B cell (primary cell): ENCODE measurements at regions not wholly inside any gene's neighbourhood (a gene's known extent, or its start where the extent isn't known, plus 50 kb on each side); places are given as distances from the start of the nearest gene placed in this dataset.

Experiments used
- ATAC-seq: fragments of 200-7000 bp; cut with Tn5 transposase; one replicate; pipeline ENCODE4 v1.10.0; 2021; ENCODE audit warnings: low read depth, mild to moderate bottlenecking, moderate number of reproducible peaks, moderate library complexity
- CTCF ChIA-PET: fragments of 350-600 bp; sonication (Branson Sonifier 250); formaldehyde crosslinking; loops from one replicate; lab custom pipeline; 2021; ENCODE audit warnings: antibody characterized with exemption, inconsistent platforms; lab: Charles Lee
- POLR2A ChIA-PET: fragments of 350-600 bp; sonication (Branson Sonifier 250); formaldehyde crosslinking; loops from one replicate; lab custom pipeline; 2021; ENCODE audit warnings: antibody characterized with exemption; lab: Charles Lee
- DNase-seq: peaks from one replicate; pipeline ENCODE4 v3.0.0; 2013
- H2AFZ ChIP-seq: 2 replicates; pipeline ENCODE4 v1.6.1; 2012; ENCODE audit warnings: mild to moderate bottlenecking, low read depth, low read length; ENCODE audit not compliant: insufficient read depth, poor library complexity, severe bottlenecking
- H3K27ac ChIP-seq, 2 donors: 1 replicate in 1 of 2; 2 replicates in 1 of 2; pipeline ENCODE4 v1.5.1; 2012 to 2013; ENCODE audit warnings: low read length in 2 of 2, mild to moderate bottlenecking in 2 of 2, moderate library complexity in 1 of 2
- H3K27me3 ChIP-seq, 4 experiments: fragments of 200-600 bp in 1 of 4; sonication (generic) in 1 of 4; replicated peaks in 1 of 4; 1 replicate in 2 of 4; 2 replicates in 2 of 4; pipeline versions ENCODE4 v1.6.1 to v1.7.0; 2013 to 2016; ENCODE audit warnings: low read length in 3 of 4, mild to moderate bottlenecking in 2 of 4, mixed read lengths in 1 of 4, moderate library complexity in 1 of 4; ENCODE audit not compliant: insufficient read depth in 4 of 4, control insufficient read depth in 3 of 4; ENCODE audit errors: control extremely low read depth in 1 of 4
- H3K36me3 ChIP-seq, 2 experiments: replicated peaks in 1 of 2; 1 replicate in 1 of 2; 2 replicates in 1 of 2; pipeline versions ENCODE4 v1.6.1 to v1.7.1; 2013; ENCODE audit warnings: low read length in 1 of 2; ENCODE audit not compliant: insufficient read depth in 2 of 2, control insufficient read depth in 1 of 2; ENCODE audit errors: control extremely low read depth in 1 of 2, extremely low read depth in 1 of 2
- H3K4me1 ChIP-seq, 2 donors: fragments of 200-600 bp in 1 of 2; sonication (generic) in 1 of 2; 1 replicate in 1 of 2; 2 replicates in 1 of 2; pipeline versions ENCODE4 v1.5.1 to v1.6.1; 2013 to 2017; ENCODE audit warnings: low read length in 2 of 2; ENCODE audit not compliant: control insufficient read depth in 2 of 2, insufficient read depth in 2 of 2
- H3K4me2 ChIP-seq: replicated peaks from 2 replicates; pipeline ENCODE3; 2012; ENCODE audit warnings: mild to moderate bottlenecking, low read depth, low read length; ENCODE audit not compliant: poor library complexity, severe bottlenecking
- H3K4me3 ChIP-seq, 5 experiments: fragments of 200-600 bp in 1 of 5; sonication (generic) in 1 of 5; 1 replicate in 3 of 5; 2 replicates in 2 of 5; pipeline versions ENCODE4 v1.5.1 to v1.7.0; 2011 to 2016; ENCODE audit warnings: low read length in 4 of 5, mild to moderate bottlenecking in 4 of 5, low read depth in 2 of 5, control low read depth in 1 of 5, moderate library complexity in 1 of 5; ENCODE audit not compliant: insufficient read depth in 1 of 5; ENCODE audit errors: control extremely low read depth in 1 of 5, extremely low read depth in 1 of 5
- H3K79me2 ChIP-seq: fragments of 200-600 bp; sonication (generic); one replicate; pipeline ENCODE4 v1.6.0; 2016; ENCODE audit warnings: low read length; ENCODE audit not compliant: control insufficient read depth, insufficient read depth
- H3K9ac ChIP-seq: fragments of 200-600 bp; sonication (generic); 2 replicates; pipeline ENCODE4 v1.6.1; 2017; ENCODE audit warnings: mild to moderate bottlenecking, low read length, moderate library complexity
- H3K9me3 ChIP-seq, 3 donors: one replicate each; pipeline versions ENCODE4 v1.6.1 to v1.7.1; 2013; ENCODE audit warnings: low read length in 2 of 3; ENCODE audit not compliant: control insufficient read depth in 2 of 3, insufficient read depth in 1 of 3; ENCODE audit errors: control extremely low read depth in 1 of 3
- H4K20me1 ChIP-seq: 2 replicates; pipeline ENCODE4 v1.6.0; 2012; ENCODE audit warnings: mild to moderate bottlenecking, low read length; ENCODE audit not compliant: insufficient read depth, control insufficient read depth, poor library complexity, severe bottlenecking
- H3K27ac Mint-ChIP-seq: one replicate; pipeline ENCODE4 v1.8.0; 2021; ENCODE audit warnings: mixed read lengths
- H3K27me3 Mint-ChIP-seq: one replicate; pipeline ENCODE4 v1.8.0; 2021; ENCODE audit warnings: mixed read lengths
- H3K4me1 Mint-ChIP-seq: one replicate; pipeline ENCODE4 v1.8.0; 2021; ENCODE audit warnings: mixed read lengths
- H3K4me3 Mint-ChIP-seq: one replicate; pipeline ENCODE4 v1.8.0; 2021; ENCODE audit warnings: mixed read lengths
- H3K9me3 Mint-ChIP-seq: one replicate; pipeline ENCODE4 v1.8.0; 2022; ENCODE audit warnings: mixed read lengths; ENCODE audit not compliant: insufficient read depth
- EZH2 ChIP-seq: IDR thresholded peaks from 2 replicates; pipeline ENCODE4 v1.6.1; 2012; ENCODE audit warnings: borderline replicate concordance, low read depth, mild to moderate bottlenecking, moderate library complexity, low read length; ENCODE audit not compliant: insufficient read depth, poor library complexity, severe bottlenecking
- WGBS: methylation state at CpG from one replicate; pipeline ENCODE4 v1.1.5; 2013; ENCODE audit warnings: missing lambda C conversion rate; ENCODE audit not compliant: insufficient coverage; 5-methylcytosine and 5-hydroxymethylcytosine counted together
- intact Hi-C: fragments of 100-400 bp; cut with micrococcal nuclease; formaldehyde crosslinking; loops from one replicate; pipeline ENCODE4 v1.10.0; 2022
- TF ChIP-seq, protein P1 (sequence below): fragments of 200-600 bp; IDR thresholded peaks from one replicate; pipeline ENCODE4 v1.8.0; 2022; ENCODE audit warnings: antibody characterized with exemption, mild to moderate bottlenecking

DNA sequence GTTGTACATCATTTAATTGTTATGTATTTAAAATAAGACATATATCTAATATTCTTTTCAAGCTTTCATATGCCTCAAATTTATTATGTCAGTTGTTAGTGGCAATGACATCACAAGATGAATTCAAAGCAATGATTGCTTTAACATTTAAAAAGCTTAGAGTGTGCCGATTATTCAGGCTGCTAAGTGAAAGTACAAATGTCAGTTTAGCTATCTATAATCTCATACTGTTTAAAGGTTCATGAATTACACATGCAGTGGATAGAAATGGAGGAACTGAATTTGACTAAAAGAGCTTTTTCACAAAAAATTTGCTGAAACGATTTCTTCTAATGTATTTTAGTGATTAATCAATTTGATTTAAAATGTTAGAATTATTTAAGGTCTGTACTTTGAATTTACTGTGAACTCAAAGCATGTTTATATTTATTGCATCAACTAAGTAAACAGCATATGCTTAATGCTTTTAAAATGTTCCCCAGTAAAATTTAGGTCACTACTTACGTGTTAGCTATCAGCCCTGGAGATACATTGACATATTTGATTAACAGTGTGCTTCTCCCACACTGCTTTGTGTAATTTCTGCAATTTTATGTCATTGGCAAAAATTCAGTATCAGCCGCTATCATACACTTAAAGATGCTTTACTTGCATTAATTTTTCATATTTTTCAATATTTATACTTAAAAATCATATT is 334.9 kb downstream of the PARP8 start:
- no peak overlapping the region for H3K4me3 ChIP-seq
- H3K4me3 Mint-ChIP-seq: no peak overlapping the region
- H3K79me2 ChIP-seq: no peaks in the 10 kb centered on the region
- POLR2A ChIA-PET: no interaction called here
- no CpG with 5 or more reads among the region's 4 CpGs for WGBS
- no peaks in the 10 kb centered on the region for H3K27me3 ChIP-seq
- no peaks in the 10 kb centered on the region for H3K4me1 ChIP-seq
- ATAC-seq (no peak), DNase-seq (no peak)
- CTCF ChIA-PET: no interaction called here
- H3K36me3 ChIP-seq: no peaks in the 10 kb centered on the region
- no peaks in the 10 kb centered on the region for H3K27me3 Mint-ChIP-seq
- H3K4me2 ChIP-seq: no peak overlapping the region
- H3K27ac Mint-ChIP-seq: no peak overlapping the region
- no peak overlapping the region for H3K27ac ChIP-seq
- intact Hi-C loops: no loop called here
- H2AFZ ChIP-seq: no peak overlapping the region
- no peaks in the 10 kb centered on the region for H4K20me1 ChIP-seq
- no peak overlapping the region for H3K9ac ChIP-seq
- H3K9me3 ChIP-seq: no peaks in the 10 kb centered on the region
- TF ChIP-seq, protein P1, sequence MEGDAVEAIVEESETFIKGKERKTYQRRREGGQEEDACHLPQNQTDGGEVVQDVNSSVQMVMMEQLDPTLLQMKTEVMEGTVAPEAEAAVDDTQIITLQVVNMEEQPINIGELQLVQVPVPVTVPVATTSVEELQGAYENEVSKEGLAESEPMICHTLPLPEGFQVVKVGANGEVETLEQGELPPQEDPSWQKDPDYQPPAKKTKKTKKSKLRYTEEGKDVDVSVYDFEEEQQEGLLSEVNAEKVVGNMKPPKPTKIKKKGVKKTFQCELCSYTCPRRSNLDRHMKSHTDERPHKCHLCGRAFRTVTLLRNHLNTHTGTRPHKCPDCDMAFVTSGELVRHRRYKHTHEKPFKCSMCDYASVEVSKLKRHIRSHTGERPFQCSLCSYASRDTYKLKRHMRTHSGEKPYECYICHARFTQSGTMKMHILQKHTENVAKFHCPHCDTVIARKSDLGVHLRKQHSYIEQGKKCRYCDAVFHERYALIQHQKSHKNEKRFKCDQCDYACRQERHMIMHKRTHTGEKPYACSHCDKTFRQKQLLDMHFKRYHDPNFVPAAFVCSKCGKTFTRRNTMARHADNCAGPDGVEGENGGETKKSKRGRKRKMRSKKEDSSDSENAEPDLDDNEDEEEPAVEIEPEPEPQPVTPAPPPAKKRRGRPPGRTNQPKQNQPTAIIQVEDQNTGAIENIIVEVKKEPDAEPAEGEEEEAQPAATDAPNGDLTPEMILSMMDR: no peak
- TF ChIP-seq EZH2: no peak
- H3K4me1 Mint-ChIP-seq: no peaks in the 10 kb centered on the region
- no peaks in the 10 kb centered on the region for H3K9me3 Mint-ChIP-seq

DNA sequence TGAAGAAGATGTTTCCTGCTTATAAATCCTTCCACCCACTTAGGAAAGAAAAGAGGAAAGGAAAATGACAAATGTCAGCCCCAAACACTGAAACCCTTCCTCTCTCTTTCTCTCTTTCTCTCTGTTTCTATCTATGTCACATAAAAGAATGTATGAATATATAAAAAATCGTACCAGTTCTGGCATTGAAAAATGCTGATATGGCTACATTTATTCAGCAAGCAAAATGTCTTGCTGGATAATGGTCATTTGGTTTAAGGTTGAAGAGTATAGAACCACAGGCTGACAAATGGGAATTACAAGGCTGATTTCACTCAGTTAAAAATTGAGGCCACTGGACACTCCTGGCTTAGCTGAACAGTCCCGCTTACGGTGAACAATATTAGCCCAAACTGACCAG is 335.9 kb downstream of the PARP8 start:
- no peaks in the 10 kb centered on the region for H3K9me3 Mint-ChIP-seq
- no peak overlapping the region for H3K27ac ChIP-seq
- H3K9me3 ChIP-seq: no peaks in the 10 kb centered on the region
- H3K9ac ChIP-seq: no peak overlapping the region
- intact Hi-C loops: no loop called here
- ATAC-seq (no peak), DNase-seq (no peak)
- H3K4me1 ChIP-seq: no peaks in the 10 kb centered on the region
- no CpG with 5 or more reads among the region's 3 CpGs for WGBS
- no peaks in the 10 kb centered on the region for H4K20me1 ChIP-seq
- no peaks in the 10 kb centered on the region for H3K27me3 Mint-ChIP-seq
- H3K4me1 Mint-ChIP-seq: no peaks in the 10 kb centered on the region
- ChIA-PET POLR2A (no interaction called here), CTCF (no interaction called here)
- no peak overlapping the region for H3K4me2 ChIP-seq
- TF ChIP-seq EZH2: no peak
- TF ChIP-seq, protein P1: no peak
- no peak overlapping the region for H3K27ac Mint-ChIP-seq
- no peak overlapping the region for H3K4me3 Mint-ChIP-seq
- H2AFZ ChIP-seq: no peak overlapping the region
- H3K36me3 ChIP-seq: no peaks in the 10 kb centered on the region
- no peaks in the 10 kb centered on the region for H3K27me3 ChIP-seq
- no peaks in the 10 kb centered on the region for H3K79me2 ChIP-seq
- no peak overlapping the region for H3K4me3 ChIP-seq
